ENCODE measurements at regions not wholly inside any gene's neighbourhood (a gene's known extent, or its start where the extent isn't known, plus 50 kb on each side); places are given as distances from the start of the nearest gene placed in this dataset.
A peak's percentile ranks its signal among the peaks of the same experiment; 100 is the strongest.

- POLR2A ChIA-PET (ENCODE audit: low non-redundant PET), result no interaction called here
- no peak for DNase-seq (ENCODE audit: low spot score)
- H3K27ac ChIP-seq, result no peak overlapping the region
- TF ChIP-seq CTCF (conservative IDR thresholded peaks at IDR 0.05; ENCODE audit: low read depth), result no peak
- CTCF ChIA-PET, result no interaction called here
These were observed 136.5 kb upstream of the PTCH1 start for GRCh38 chr9:95653246-95653645.

DNA sequence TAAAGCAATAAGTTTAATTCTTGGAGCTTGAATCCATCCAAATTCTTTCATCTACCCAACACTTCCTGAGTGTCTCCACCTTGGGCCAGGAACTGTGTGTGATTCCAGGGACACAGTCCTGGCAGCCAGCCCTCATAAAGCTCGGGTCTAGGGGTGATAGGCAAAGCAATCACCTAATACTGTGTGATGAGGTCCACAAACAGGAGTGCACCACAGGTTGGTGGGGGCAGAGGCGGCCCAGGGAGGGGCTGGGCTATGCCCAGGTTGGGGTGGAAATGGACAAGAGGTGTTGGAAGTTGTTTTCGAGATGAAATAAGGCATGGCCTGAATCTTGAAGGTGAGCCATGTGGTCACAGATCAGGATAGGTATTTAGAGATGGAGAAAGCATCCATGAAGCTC is 133.9 kb upstream of the PTCH1 start:
- TF ChIP-seq CTCF (conservative IDR thresholded peaks at IDR 0.05; ENCODE audit: low read depth), result no peak
- H3K27ac ChIP-seq, result no peak overlapping the region
- CTCF ChIA-PET, result interaction anchor here (0.7 kb wide), 1 partner anchor 9 kb away, joined by 3 read pairs; no protein-coding TSS in a partner anchor
- no peak for DNase-seq (ENCODE audit: low spot score)
- POLR2A ChIA-PET (ENCODE audit: low non-redundant PET), result no interaction called here

- CTCF ChIA-PET, result no interaction called here
- no peak for DNase-seq (ENCODE audit: low spot score)
These were observed 133.0 kb upstream of the PTCH1 start for GRCh38 chr9:95649801-95650213.

DNA sequence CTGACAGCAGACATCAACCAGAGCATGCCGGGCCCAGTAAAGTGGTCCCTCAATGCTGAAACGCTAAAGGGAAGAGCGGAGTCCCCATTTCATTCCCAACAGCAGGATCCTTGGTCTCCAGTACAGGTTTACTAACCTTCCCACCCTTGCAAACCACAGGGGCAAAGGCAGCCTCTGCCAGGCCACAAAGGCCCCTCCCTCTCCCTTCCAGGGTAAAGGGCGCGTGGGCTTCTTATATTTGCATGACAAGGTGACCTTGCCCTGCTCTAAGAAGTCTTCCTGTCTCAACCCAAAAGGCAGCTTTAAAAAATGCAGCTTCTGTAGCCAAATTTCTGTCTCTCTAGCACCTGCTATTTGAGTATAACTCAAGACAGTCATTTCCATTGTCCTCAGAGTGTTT is 131.5 kb upstream of the PTCH1 start:
- ChIA-PET POLR2A (ENCODE audit: low non-redundant PET) (no interaction called here), CTCF (no interaction called here)
- no peak overlapping the region for H3K27ac ChIP-seq
- no peak for TF ChIP-seq CTCF (conservative IDR thresholded peaks at IDR 0.05; ENCODE audit: low read depth)
- no peak for DNase-seq (ENCODE audit: low spot score)

More at GRCh38 chr9:95649801-95650213, 133.0 kb upstream of the PTCH1 start:
- POLR2A ChIA-PET (ENCODE audit: low non-redundant PET), result no interaction called here
- no peak for TF ChIP-seq CTCF (conservative IDR thresholded peaks at IDR 0.05; ENCODE audit: low read depth)
- H3K27ac ChIP-seq, result no peak overlapping the region

GRCh38 chr9:95645992-95646391 is 129.2 kb upstream of the PTCH1 start:
- POLR2A ChIA-PET (ENCODE audit: low non-redundant PET), result no interaction called here
- H3K27ac ChIP-seq, result no peak overlapping the region
- CTCF ChIA-PET, result interaction anchor here (0.6 kb wide), 2 partner anchors 12 to 265 kb away, joined by 3 to 4 read pairs; no protein-coding TSS in a partner anchor
- TF ChIP-seq CTCF (conservative IDR thresholded peaks at IDR 0.05; ENCODE audit: low read depth), result no peak
- DNase-seq (ENCODE audit: low spot score), result peak; percentile 41

DNA sequence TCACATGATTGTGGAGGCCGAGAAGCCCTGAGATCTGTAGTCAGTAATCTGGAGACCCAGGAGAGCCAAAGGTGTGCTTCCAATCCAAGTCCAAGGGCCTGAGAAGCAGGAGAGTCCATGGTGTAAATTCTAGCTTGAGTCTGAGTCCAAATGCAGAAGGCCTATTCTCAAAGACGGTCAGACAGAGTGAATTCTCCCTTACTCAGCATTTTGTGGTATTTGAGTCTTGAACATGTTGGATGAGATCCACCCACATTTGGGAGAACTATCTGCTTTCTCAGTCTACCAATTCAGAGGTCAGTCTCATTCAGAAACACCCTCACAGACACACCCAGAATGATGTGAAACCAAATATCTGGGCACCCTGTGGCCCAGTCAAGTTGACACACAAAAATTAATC is 128.8 kb upstream of the PTCH1 start:
- no peak for TF ChIP-seq CTCF (conservative IDR thresholded peaks at IDR 0.05; ENCODE audit: low read depth)
- no peak for DNase-seq (ENCODE audit: low spot score)
- ChIA-PET POLR2A (ENCODE audit: low non-redundant PET) (no interaction called here), CTCF (interaction anchor here (0.6 kb wide), 2 partner anchors 13 to 265 kb away, joined by 3 to 4 read pairs; no protein-coding TSS in a partner anchor)
- no peak overlapping the region for H3K27ac ChIP-seq

DNA sequence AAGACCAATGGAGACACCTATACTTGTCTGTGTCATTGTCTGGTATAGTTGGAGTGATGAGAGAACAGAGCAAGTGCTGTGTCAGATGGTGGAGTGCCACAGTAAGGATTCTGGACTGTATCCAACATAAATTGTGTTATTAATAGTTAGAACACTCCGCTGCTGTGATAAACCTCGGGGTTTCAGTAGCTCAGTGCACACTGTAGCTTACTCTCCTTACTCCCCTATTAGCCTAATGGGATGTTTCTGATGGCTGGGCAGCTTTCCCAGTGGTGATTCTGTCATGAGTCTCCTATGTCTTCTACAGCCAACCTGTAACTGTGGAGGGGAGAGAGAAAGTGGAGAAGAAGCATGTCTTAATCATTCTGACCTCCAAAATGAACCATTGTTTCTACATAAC is 127.6 kb upstream of the PTCH1 start:
- ChIA-PET POLR2A (ENCODE audit: low non-redundant PET) (no interaction called here), CTCF (interaction anchor here (0.6 kb wide), 1 partner anchor 96 kb away, joined by 3 read pairs; no protein-coding TSS in a partner anchor)
- TF ChIP-seq CTCF (conservative IDR thresholded peaks at IDR 0.05; ENCODE audit: low read depth), result no peak
- DNase-seq (ENCODE audit: low spot score), result no peak
- no peak overlapping the region for H3K27ac ChIP-seq

All from RWPE1 (cell line).